ENCODE measurements at regions not wholly inside any gene's neighbourhood (a gene's known extent, or its start where the extent isn't known, plus 50 kb on each side); places are given as distances from the start of the nearest gene placed in this dataset.
"Not testable (repeated sequence)": the region's sequence is repeated elsewhere in the genome, so short reads cannot be mapped to it uniquely, and the experiment has no call there.

- DNase-seq (ENCODE audit: low spot score) (peak; percentile 79), FAIRE-seq (peak; percentile 33)
Observed at GRCh38 chr7:149569025-149569725, 71.6 kb upstream of the ZNF746 start.

- no peak for DNase-seq (ENCODE audit: low spot score)
- FAIRE-seq, result no peak
Observed at GRCh38 chr7:149568218-149568617, 70.6 kb upstream of the ZNF746 start.

GRCh38 chr7:149566103-149566502 is 68.5 kb upstream of the ZNF746 start:
- no peak for FAIRE-seq
- DNase-seq (ENCODE audit: low spot score), result no peak

- FAIRE-seq (no peak), DNase-seq (ENCODE audit: low spot score) (no peak)
Observed at GRCh38 chr7:149565096-149565382, 67.4 kb upstream of the ZNF746 start.

- FAIRE-seq (no peak), DNase-seq (ENCODE audit: low spot score) (no peak)
Observed at GRCh38 chr7:149564340-149565095, 66.9 kb upstream of the ZNF746 start.

- no peak for FAIRE-seq
- no peak for DNase-seq (ENCODE audit: low spot score)
Observed at GRCh38 chr7:149562602-149563001, 65.0 kb upstream of the ZNF746 start.

- FAIRE-seq (no peak), DNase-seq (ENCODE audit: low spot score) (no peak)
Observed at GRCh38 chr7:149561072-149561471, 63.5 kb upstream of the ZNF746 start.

GRCh38 chr7:149559711-149560110 is 62.1 kb upstream of the ZNF746 start:
- FAIRE-seq (no peak), DNase-seq (ENCODE audit: low spot score) (no peak)

GRCh38 chr7:149558149-149558861 is 60.7 kb upstream of the ZNF746 start:
- peak; percentile 96 for FAIRE-seq
- DNase-seq (ENCODE audit: low spot score), result peak; percentile 98

- not testable (repeated sequence) for DNase-seq (ENCODE audit: low spot score); FAIRE-seq
Observed at GRCh38 chr7:149556525-149556924, 58.9 kb upstream of the ZNF746 start.

- not testable (repeated sequence) for FAIRE-seq; DNase-seq (ENCODE audit: low spot score)
Observed at GRCh38 chr7:149554821-149555220, 57.2 kb upstream of the ZNF746 start.

GRCh38 chr7:149553991-149554390 is 56.4 kb upstream of the ZNF746 start:
- not testable (repeated sequence) for FAIRE-seq; DNase-seq (ENCODE audit: low spot score)

GRCh38 chr7:149552799-149553198 is 55.2 kb upstream of the ZNF746 start:
- DNase-seq (ENCODE audit: low spot score), result no peak
- FAIRE-seq, result no peak
